C4-2B (cell line): ENCODE measurements at regions not wholly inside any gene's neighbourhood (a gene's known extent, or its start where the extent isn't known, plus 50 kb on each side); places are given as distances from the start of the nearest gene placed in this dataset.

Experiments
- ZFX ChIP-seq: fragments of 450-650 bp; IDR thresholded peaks from 2 replicates; pipeline ENCODE4 v1.6.1; 2017
- TF ChIP-seq, protein P1 (sequence below): fragments of 450-650 bp; conservative IDR thresholded peaks from 2 replicates; pipeline ENCODE4 v1.5.1; 2017; ENCODE audit warnings: mild to moderate bottlenecking

DNA sequence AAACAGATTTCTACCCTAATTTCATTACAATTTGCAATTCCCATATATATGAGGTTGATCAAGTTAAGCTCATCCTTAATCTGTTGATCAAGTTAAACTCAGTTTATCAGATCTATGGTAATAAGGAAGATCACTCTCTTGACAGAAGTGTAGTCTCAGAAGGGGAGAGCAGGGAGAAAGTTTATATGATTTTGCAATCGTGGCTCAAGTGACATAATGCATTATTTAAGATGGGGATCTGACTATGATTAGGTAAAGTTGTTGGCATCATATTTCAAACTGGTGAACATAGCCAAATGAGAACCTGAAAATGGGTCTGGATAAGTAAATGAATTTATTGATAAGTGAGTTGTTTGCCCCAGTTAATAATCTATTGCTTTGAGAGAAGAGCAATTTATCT lies 995.3 kb downstream of the OTOL1 start:
- TF ChIP-seq, protein P1, sequence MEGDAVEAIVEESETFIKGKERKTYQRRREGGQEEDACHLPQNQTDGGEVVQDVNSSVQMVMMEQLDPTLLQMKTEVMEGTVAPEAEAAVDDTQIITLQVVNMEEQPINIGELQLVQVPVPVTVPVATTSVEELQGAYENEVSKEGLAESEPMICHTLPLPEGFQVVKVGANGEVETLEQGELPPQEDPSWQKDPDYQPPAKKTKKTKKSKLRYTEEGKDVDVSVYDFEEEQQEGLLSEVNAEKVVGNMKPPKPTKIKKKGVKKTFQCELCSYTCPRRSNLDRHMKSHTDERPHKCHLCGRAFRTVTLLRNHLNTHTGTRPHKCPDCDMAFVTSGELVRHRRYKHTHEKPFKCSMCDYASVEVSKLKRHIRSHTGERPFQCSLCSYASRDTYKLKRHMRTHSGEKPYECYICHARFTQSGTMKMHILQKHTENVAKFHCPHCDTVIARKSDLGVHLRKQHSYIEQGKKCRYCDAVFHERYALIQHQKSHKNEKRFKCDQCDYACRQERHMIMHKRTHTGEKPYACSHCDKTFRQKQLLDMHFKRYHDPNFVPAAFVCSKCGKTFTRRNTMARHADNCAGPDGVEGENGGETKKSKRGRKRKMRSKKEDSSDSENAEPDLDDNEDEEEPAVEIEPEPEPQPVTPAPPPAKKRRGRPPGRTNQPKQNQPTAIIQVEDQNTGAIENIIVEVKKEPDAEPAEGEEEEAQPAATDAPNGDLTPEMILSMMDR, result no peak
- TF ChIP-seq ZFX, result no peak
